Neural cell (in vitro differentiated cells): ENCODE measurements at regions not wholly inside any gene's neighbourhood (a gene's known extent, or its start where the extent isn't known, plus 50 kb on each side); places are given as distances from the start of the nearest gene placed in this dataset.

Experiments used
- H2AFZ ChIP-seq: fragments of 200-600, 300-800 bp; sonication (generic), shearing (Covaris generic); 2 replicates; pipeline ENCODE4 v1.6.0; 2014; ENCODE audit warnings: low read depth, mild to moderate bottlenecking, antibody characterized with exemption, low read length, moderate library complexity
- H3F3A ChIP-seq: fragments of 200-600 bp; shearing (Covaris generic); 2 replicates; pipeline ENCODE4 v1.6.1; 2016; ENCODE audit warnings: mild to moderate bottlenecking, moderate library complexity, mixed read lengths, antibody characterized with exemption, low read length; ENCODE audit not compliant: insufficient read depth, poor library complexity, severe bottlenecking
- H3K27ac ChIP-seq: fragments of 200-600, 300-800 bp; sonication (generic), shearing (Covaris generic); 2 replicates; pipeline ENCODE4 v1.5.1; 2014; ENCODE audit warnings: mild to moderate bottlenecking, low read length, moderate library complexity
- H3K27me3 ChIP-seq: fragments of 300-800, 200-600 bp; sonication (generic), shearing (Covaris generic); 2 replicates; pipeline ENCODE4 v1.6.0; 2014; ENCODE audit warnings: mild to moderate bottlenecking, low read depth, low read length, moderate library complexity; ENCODE audit not compliant: insufficient read depth
- H3K36me3 ChIP-seq: fragments of 300-800, 200-600 bp; sonication (generic), shearing (Covaris generic); 2 replicates; pipeline ENCODE4 v1.5.1; 2014; ENCODE audit warnings: mild to moderate bottlenecking, antibody characterized with exemption, low read length, moderate library complexity; ENCODE audit not compliant: insufficient read depth
- H3K4me2 ChIP-seq: fragments of 300-800, 200-600 bp; sonication (generic), shearing (Covaris generic); 2 replicates; pipeline ENCODE4 v1.6.0; 2014; ENCODE audit warnings: mild to moderate bottlenecking, low read length
- H3K4me3 ChIP-seq: fragments of 300-800, 200-600 bp; sonication (generic), shearing (Covaris generic); 2 replicates; pipeline ENCODE4 v1.5.1; 2014; ENCODE audit warnings: mild to moderate bottlenecking, low read length, moderate library complexity
- H3K79me2 ChIP-seq: fragments of 200-600 bp; shearing (Covaris generic); replicated peaks from 2 replicates; pipeline ENCODE4 v1.6.0; 2014; ENCODE audit warnings: mild to moderate bottlenecking, low read length, moderate library complexity; ENCODE audit not compliant: insufficient read depth
- H3K9ac ChIP-seq: fragments of 300-800, 200-600 bp; sonication (generic), shearing (Covaris generic); 2 replicates; pipeline ENCODE4 v1.6.1; 2016; ENCODE audit warnings: mild to moderate bottlenecking, low read length, mixed read lengths
- H3K9me2 ChIP-seq: fragments of 200-600 bp; shearing (Covaris generic); 2 replicates; pipeline ENCODE4 v1.6.1; 2016; ENCODE audit warnings: mild to moderate bottlenecking, low read length, mixed read lengths; ENCODE audit not compliant: insufficient read depth
- H3K9me3 ChIP-seq: fragments of 200-600, 300-800 bp; sonication (generic), shearing (Covaris generic); 2 replicates; pipeline ENCODE4 v1.6.1; 2016; ENCODE audit warnings: mild to moderate bottlenecking, mixed run types, low read length, moderate library complexity, mixed read lengths
- H4K20me1 ChIP-seq: fragments of 200-600 bp; shearing (Covaris generic); 2 replicates; pipeline ENCODE4 v1.6.1; 2016; ENCODE audit warnings: mild to moderate bottlenecking, mixed run types; ENCODE audit not compliant: insufficient read depth
- CTCF ChIP-seq: fragments of 450-650 bp; IDR thresholded peaks from 2 replicates; pipeline ENCODE4 v1.5.1; 2014; ENCODE audit warnings: antibody characterized with exemption, mild to moderate bottlenecking, moderate library complexity; ENCODE audit not compliant: poor library complexity, severe bottlenecking
- EP300 ChIP-seq: fragments of 450-650 bp; conservative IDR thresholded peaks from 2 replicates; pipeline ENCODE4 v1.6.1; 2014; ENCODE audit warnings: antibody characterized with exemption, mild to moderate bottlenecking, moderate library complexity; ENCODE audit not compliant: poor library complexity, severe bottlenecking
- EZH2 ChIP-seq: fragments of 200-600, 300-800 bp; shearing (Covaris generic), sonication (generic); IDR thresholded peaks from 2 replicates; pipeline ENCODE4 v1.6.1; 2014; ENCODE audit warnings: antibody characterized with exemption, low read length, borderline replicate concordance, mild to moderate bottlenecking; ENCODE audit not compliant: insufficient read depth, poor library complexity, severe bottlenecking
- MXI1 ChIP-seq: fragments of 450-650 bp; conservative IDR thresholded peaks from 2 replicates; pipeline ENCODE4 v1.6.1; 2014; ENCODE audit warnings: antibody characterized with exemption, mild to moderate bottlenecking; ENCODE audit not compliant: poor library complexity, severe bottlenecking
- POLR2AphosphoS5 ChIP-seq: IDR thresholded peaks from 2 replicates; pipeline ENCODE4 v1.6.1; 2012
- RAD21 ChIP-seq: fragments of 450-650 bp; conservative IDR thresholded peaks from 2 replicates; pipeline ENCODE4 v1.6.1; 2014; ENCODE audit warnings: antibody characterized with exemption, mild to moderate bottlenecking, moderate library complexity
- REST ChIP-seq: IDR thresholded peaks from 2 replicates; pipeline ENCODE4 v1.6.1; 2012; ENCODE audit warnings: borderline replicate concordance
- SMC3 ChIP-seq: fragments of 450-650 bp; conservative IDR thresholded peaks from 2 replicates; pipeline ENCODE4 v1.6.1; 2014; ENCODE audit warnings: antibody characterized with exemption, mild to moderate bottlenecking, moderate library complexity; ENCODE audit not compliant: poor library complexity
- TAF1 ChIP-seq: IDR thresholded peaks from 2 replicates; pipeline ENCODE4 v1.6.1; 2012; ENCODE audit warnings: low read depth

GRCh38 chr2:64906853-64907536 lies 82.2 kb upstream of the SLC1A4 start:
- Histone ChIP-seq H4K20me1 (no peaks in the 10 kb centered on the region), H3K9me2 (no peaks in the 10 kb centered on the region), H3K9ac (no peak overlapping the region), H3K36me3 (no peaks in the 10 kb centered on the region), H3K4me2 (no peak overlapping the region), H3K79me2 (no peaks in the 10 kb centered on the region), H2AFZ (no peak overlapping the region), H3K27me3 (no peaks in the 10 kb centered on the region), H3F3A (no peaks in the 10 kb centered on the region), H3K9me3 (no peaks in the 10 kb centered on the region), H3K27ac (no peak overlapping the region), H3K4me3 (no peak overlapping the region)
- no peak for TF ChIP-seq MXI1
- TF ChIP-seq REST = no peak
- TF ChIP-seq CTCF = no peak
- no peak for TF ChIP-seq EZH2
- TF ChIP-seq SMC3 = no peak
- no peak for TF ChIP-seq TAF1
- TF ChIP-seq RAD21 = no peak
- no peak for TF ChIP-seq POLR2AphosphoS5
- no peak for TF ChIP-seq EP300

GRCh38 chr2:64908406-64908805 lies 80.8 kb upstream of the SLC1A4 start:
- no peak overlapping the region for H3K4me2 ChIP-seq
- no peak overlapping the region for H3K9ac ChIP-seq
- no peaks in the 10 kb centered on the region for H3K27me3 ChIP-seq
- H4K20me1 ChIP-seq = no peaks in the 10 kb centered on the region
- H3K9me3 ChIP-seq = no peaks in the 10 kb centered on the region
- no peak overlapping the region for H2AFZ ChIP-seq
- no peaks in the 10 kb centered on the region for H3F3A ChIP-seq
- no peak overlapping the region for H3K4me3 ChIP-seq
- H3K27ac ChIP-seq = no peak overlapping the region
- no peak for TF ChIP-seq CTCF
- TF ChIP-seq MXI1 = no peak
- TF ChIP-seq EZH2 = no peak
- no peak for TF ChIP-seq RAD21
- TF ChIP-seq SMC3 = no peak
- no peak for TF ChIP-seq REST
- TF ChIP-seq TAF1 = no peak
- no peak for TF ChIP-seq EP300
- no peak for TF ChIP-seq POLR2AphosphoS5
- no peaks in the 10 kb centered on the region for H3K79me2 ChIP-seq
- no peaks in the 10 kb centered on the region for H3K36me3 ChIP-seq
- H3K9me2 ChIP-seq = no peaks in the 10 kb centered on the region
